Epithelial cell of proximal tubule (primary cell): ENCODE measurements at regions not wholly inside any gene's neighbourhood (a gene's known extent, or its start where the extent isn't known, plus 50 kb on each side); places are given as distances from the start of the nearest gene placed in this dataset.

Source experiments
- DNase-seq: peaks from one replicate; pipeline ENCODE4 v3.0.0-alpha.2; 2011; ENCODE audit warnings: low read depth
- H3K4me3 ChIP-seq: 2 replicates; pipeline ENCODE4 v1.5.1; 2011; ENCODE audit warnings: low read depth, mild to moderate bottlenecking, low read length
- TF ChIP-seq, protein P1 (sequence below): conservative IDR thresholded peaks from 2 replicates; pipeline ENCODE4 v1.5.1; 2012; ENCODE audit warnings: low read depth, mild to moderate bottlenecking, low read length

DNA sequence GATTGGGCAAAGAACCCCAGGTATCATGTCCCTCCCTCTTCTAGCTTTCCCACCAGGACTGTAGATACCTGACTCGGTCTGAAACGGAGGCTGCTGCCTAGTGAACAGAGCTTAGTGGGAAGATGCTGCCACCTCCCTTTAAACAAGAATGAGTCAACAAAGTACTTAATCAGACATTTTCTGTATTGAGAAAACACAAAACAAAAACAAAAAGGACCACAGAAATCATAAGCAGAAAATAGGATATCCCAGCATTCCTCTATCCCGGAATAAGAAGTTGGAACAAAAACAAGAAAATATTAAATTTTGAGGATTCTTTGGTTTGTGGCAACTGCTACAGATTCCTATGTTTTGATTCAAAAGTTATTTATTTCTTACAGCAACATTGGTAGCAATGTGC, 51.7 kb upstream of the COL8A1 start:
- DNase-seq, result no peak
- TF ChIP-seq, protein P1, sequence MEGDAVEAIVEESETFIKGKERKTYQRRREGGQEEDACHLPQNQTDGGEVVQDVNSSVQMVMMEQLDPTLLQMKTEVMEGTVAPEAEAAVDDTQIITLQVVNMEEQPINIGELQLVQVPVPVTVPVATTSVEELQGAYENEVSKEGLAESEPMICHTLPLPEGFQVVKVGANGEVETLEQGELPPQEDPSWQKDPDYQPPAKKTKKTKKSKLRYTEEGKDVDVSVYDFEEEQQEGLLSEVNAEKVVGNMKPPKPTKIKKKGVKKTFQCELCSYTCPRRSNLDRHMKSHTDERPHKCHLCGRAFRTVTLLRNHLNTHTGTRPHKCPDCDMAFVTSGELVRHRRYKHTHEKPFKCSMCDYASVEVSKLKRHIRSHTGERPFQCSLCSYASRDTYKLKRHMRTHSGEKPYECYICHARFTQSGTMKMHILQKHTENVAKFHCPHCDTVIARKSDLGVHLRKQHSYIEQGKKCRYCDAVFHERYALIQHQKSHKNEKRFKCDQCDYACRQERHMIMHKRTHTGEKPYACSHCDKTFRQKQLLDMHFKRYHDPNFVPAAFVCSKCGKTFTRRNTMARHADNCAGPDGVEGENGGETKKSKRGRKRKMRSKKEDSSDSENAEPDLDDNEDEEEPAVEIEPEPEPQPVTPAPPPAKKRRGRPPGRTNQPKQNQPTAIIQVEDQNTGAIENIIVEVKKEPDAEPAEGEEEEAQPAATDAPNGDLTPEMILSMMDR, result no peak

GRCh38 chr3:99579965-99580364, 58.4 kb upstream of the COL8A1 start:
- no peak overlapping the region for H3K4me3 ChIP-seq
- TF ChIP-seq, protein P1, result no peak
- no peak for DNase-seq

More for the DNA sequence above, 51.7 kb upstream of the COL8A1 start:
- H3K4me3 ChIP-seq, result no peak overlapping the region

DNA sequence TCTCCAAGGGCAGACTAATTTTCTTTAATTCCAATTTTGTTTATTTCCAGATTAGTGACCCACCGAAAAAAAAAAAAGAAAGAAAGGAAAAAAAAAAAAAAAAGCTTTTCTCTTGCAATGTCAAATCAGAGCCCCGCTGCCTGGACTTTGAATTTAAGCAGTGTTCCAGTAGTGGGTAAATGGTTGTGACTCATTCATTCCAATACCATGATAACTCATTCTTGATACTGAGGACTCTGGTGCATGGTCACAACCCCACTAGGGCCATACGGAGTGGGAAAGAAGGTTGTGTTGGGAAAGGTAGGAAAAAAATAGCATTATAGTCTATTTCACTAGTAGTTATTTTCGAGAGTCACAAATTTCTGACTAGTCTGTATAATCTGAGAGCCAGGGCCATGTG, 59.1 kb upstream of the COL8A1 start:
- TF ChIP-seq, protein P1, result no peak
- peak; percentile 40 for DNase-seq
- H3K4me3 ChIP-seq, result no peak overlapping the region

GRCh38 chr3:99578339-99578970, 59.9 kb upstream of the COL8A1 start:
- no peak for DNase-seq
- TF ChIP-seq, protein P1, result no peak
- H3K4me3 ChIP-seq, result no peak overlapping the region

DNA sequence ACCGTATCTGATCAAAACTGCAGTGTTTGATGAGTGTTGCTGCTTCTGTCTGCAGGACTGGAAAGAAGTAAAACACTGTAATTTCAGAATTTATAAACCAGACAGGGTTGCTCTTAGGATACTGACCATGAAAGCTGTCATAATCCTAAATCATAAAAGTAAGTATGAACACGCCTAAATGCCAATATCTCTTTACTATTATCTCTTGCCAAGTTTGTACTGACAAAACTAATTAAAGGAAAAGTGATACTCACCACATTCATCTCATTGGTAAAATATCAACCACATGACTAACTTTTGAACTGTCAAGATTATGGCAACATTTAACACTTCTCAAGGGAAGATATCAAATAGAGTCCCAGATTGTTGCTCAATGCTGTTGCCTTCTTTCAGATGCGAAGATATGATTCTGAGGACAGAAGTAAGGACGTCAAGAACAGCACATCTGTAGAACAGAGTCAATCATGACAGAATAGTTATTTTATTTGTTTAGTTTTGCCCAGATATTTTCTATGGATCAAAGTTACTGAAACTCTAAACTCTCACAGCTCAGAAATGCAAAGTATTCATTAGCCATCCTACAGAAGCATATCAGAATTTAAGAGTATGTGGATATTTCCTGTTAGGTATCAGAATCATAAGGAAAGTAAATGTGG, 61.4 kb upstream of the COL8A1 start:
- no peak for DNase-seq
- TF ChIP-seq, protein P1, result no peak
- no peak overlapping the region for H3K4me3 ChIP-seq

- DNase-seq, result no peak
- H3K4me3 ChIP-seq, result no peak overlapping the region
- TF ChIP-seq, protein P1, result no peak
Measured at GRCh38 chr3:99575683-99576082, 62.7 kb upstream of the COL8A1 start.

GRCh38 chr3:99570061-99570460, 68.3 kb upstream of the COL8A1 start:
- no peak overlapping the region for H3K4me3 ChIP-seq
- DNase-seq, result no peak
- TF ChIP-seq, protein P1, result no peak
